ENCODE measurements at regions not wholly inside any gene's neighbourhood (a gene's known extent, or its start where the extent isn't known, plus 50 kb on each side); places are given as distances from the start of the nearest gene placed in this dataset.

DNA sequence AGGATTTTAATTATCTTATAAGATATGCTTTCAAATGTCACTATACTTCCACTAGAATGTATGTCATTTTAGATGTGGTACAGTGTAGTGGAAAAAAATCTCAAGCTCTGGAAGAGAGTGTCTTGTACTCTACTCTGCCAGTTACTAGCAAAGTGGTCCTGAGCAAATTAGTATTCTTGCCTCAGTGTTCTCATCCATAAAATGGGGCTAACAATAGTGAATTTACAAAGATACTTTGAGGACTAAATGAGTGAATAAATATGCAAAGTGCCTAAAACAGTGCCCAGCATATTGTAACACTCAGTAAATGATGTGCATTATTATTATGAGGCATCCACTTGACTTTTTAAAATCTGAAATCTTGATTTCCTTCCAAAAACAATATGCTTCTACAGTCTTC lies 488.9 kb upstream of the PHF14 start:
- no peak for TF ChIP-seq POLR2AphosphoS5 (IDR thresholded peaks at IDR 0.05)
- TF ChIP-seq, protein P1, sequence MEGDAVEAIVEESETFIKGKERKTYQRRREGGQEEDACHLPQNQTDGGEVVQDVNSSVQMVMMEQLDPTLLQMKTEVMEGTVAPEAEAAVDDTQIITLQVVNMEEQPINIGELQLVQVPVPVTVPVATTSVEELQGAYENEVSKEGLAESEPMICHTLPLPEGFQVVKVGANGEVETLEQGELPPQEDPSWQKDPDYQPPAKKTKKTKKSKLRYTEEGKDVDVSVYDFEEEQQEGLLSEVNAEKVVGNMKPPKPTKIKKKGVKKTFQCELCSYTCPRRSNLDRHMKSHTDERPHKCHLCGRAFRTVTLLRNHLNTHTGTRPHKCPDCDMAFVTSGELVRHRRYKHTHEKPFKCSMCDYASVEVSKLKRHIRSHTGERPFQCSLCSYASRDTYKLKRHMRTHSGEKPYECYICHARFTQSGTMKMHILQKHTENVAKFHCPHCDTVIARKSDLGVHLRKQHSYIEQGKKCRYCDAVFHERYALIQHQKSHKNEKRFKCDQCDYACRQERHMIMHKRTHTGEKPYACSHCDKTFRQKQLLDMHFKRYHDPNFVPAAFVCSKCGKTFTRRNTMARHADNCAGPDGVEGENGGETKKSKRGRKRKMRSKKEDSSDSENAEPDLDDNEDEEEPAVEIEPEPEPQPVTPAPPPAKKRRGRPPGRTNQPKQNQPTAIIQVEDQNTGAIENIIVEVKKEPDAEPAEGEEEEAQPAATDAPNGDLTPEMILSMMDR (IDR thresholded peaks at IDR 0.05) = no peak
- TF ChIP-seq POLR2A (IDR thresholded peaks at IDR 0.05) = no peak

All from upper lobe of left lung (tissue), 4 donors.